SK-N-SH treated with all-trans-retinoic acid at 6 μM for 48 hours (cell line): ENCODE measurements at regions not wholly inside any gene's neighbourhood (a gene's known extent, or its start where the extent isn't known, plus 50 kb on each side); places are given as distances from the start of the nearest gene placed in this dataset.

Experiments
- OSR1 ChIP-seq: fragments of 250-450 bp; sonication (Bioruptor Pico); IDR thresholded peaks from 2 replicates; pipeline ENCODE4 v1.8.0; 2022; ENCODE audit warnings: moderate library complexity, mild to moderate bottlenecking, inconsistent platforms
- ZNF70 ChIP-seq: fragments of 450-650 bp; formaldehyde crosslinking; IDR thresholded peaks from 2 replicates; pipeline ENCODE4 v1.5.0; 2020; ENCODE audit warnings: mild to moderate bottlenecking, moderate library complexity

- TF ChIP-seq OSR1 (CRISPR knock-in tag), result no peak
- TF ChIP-seq ZNF70 (CRISPR knock-in tag), result no peak
Observed at GRCh38 chr4:166499820-166500219, 626.8 kb downstream of the TLL1 start.
